NCI-H2171 (cell line): ENCODE measurements at regions not wholly inside any gene's neighbourhood (a gene's known extent, or its start where the extent isn't known, plus 50 kb on each side); places are given as distances from the start of the nearest gene placed in this dataset.

Source experiments
- DNase-seq: peaks from one replicate; lab custom pipeline; 2025; lab: John Stamatoyannopoulos, UW

DNA sequence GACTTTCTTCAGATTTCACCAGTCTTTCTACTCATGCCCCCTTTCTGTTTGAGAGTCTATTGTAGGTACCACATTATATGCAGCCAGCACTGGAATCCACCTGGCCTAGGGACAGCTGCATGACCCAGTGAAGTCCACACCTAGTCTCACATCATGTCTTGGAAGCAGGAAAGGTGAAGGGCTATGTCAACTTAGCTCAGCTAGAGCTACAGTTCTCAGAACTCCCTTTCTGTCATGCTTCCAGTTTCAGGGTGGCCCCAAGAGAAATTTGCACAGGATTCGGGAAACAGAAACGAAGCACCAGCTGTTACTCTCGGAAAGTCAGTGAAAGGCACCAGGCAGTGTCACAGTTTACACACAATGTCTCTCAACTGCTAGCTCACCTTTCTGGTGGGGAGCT lies 51.6 kb upstream of the NLRP1 start:
- DNase-seq, result no peak

DNA sequence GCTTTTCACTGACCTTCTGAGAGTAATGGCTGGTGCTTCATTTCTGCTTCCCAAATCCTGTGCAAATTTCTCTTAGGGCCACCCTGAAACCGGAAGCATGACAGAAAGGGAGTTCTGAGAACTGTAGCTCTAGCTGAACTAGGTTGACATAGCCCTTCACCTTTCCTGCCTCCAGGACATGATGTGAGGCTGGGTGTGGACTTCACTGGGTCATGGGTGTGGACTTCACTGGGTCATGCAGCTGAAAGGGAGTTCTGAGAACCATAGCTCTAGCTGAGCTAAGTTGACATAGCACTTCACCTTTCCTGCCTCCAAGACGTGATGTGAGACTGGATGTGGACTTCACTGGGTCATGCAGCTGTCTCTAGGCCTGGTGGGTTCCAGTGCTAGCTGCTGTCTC lies 54.3 kb upstream of the NLRP1 start:
- DNase-seq, result no peak

- no peak for DNase-seq
Observed at GRCh38 chr17:5640726-5641125, 56.4 kb upstream of the NLRP1 start.

GRCh38 chr17:5642752-5643151 lies 58.4 kb upstream of the NLRP1 start:
- no peak for DNase-seq

DNA sequence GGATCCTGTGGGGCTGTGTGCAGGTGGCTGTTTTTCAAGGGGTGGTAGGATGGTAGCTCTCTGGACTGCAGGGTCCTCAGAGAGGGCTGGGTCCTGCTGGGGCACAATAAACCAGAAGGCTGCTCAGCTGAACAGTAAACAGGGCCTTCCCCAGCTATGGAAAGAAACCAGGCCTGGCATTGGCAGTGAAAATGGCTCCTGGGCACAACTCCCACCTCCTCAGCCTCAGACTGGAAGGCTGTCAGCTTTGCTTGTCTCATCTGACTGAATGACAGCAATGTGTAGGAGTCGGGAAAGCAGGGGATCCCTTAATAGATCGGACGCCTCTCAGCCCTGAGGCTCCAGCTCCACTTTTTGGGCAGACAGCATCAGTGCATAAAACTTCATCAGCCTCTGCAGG lies 59.8 kb upstream of the NLRP1 start:
- no peak for DNase-seq

DNA sequence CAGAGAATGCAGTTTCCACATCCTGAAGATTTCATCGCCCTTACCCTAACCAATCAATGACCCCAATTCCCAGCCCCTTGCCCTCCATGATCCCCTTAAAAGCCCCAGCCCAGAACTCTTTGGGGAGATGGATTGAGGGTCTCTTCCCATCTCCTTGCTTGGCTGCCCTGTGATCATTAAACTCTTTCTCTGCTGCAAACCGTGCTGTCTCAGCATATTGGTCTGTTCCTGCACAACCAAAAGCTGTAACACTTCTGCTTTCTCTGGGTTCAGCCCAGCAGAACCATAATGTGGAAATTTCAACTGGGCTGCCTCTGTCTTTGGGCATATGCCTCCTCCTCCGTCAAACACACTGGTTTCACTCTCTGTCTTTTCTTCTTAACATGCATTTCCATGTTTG lies 67.0 kb upstream of the NLRP1 start:
- DNase-seq, result no peak

DNA sequence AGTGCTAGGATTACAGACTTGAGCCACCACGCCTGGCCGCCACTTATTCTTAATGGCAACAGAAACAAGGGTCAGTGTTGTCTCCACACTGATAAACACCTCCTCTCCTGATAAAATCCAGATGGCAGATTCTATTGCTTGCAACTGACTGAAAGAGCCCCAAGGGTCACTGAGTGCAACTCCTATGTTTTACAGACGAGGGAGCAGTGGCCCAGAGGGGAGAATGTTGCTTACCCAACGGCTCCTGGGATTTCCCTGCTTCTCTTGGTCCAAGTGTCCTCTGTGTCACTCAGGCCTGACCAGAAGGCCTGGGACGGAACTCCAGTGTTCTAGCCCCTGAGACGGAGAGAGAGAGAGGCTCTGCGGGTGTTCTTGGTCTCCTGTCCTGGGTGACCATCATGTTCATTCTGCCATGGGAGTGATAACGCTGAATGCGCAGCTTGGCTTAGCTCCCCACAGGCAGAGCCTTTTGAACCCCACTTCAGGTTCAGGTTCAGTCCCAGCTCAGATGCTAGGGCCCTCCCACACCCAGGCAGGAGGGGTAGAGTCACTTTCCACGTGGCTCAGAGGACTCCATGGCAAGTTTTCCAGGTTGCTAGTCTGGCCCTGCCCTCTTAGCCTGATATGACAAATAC lies 77.3 kb upstream of the NLRP1 start:
- DNase-seq, result no peak

DNA sequence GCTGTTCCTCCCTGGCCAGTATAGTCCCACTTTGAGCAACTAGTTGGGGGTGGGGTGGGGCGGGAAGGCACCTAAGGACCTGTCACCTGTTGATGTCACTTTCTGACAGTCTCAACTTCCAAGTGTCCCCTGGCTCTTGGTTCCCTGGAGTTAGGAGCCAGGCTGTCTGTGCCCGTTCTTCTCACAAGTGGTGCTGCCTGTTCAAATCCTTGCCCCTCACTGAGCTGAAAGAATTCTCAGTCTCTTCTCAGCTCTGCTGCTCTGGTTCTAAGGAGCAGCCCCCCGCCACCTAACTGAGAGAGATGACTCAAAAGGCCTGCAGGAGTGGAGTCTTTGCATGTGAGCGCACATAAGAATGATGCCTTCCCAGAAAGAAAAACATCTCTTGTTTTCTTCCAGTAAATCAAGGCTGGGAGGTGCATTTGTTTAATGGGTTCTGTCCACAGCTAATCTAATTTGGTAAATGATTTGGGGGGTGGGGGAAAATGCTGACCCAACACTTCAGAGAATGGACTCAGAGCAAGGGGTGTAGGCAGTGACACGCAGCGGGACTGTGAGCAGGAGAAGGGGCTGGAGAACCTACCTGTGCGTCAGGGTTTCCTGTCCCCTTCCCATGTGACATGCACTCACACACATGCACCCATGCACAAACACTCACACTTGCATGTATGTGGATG lies 78.2 kb upstream of the NLRP1 start:
- DNase-seq, result no peak

DNA sequence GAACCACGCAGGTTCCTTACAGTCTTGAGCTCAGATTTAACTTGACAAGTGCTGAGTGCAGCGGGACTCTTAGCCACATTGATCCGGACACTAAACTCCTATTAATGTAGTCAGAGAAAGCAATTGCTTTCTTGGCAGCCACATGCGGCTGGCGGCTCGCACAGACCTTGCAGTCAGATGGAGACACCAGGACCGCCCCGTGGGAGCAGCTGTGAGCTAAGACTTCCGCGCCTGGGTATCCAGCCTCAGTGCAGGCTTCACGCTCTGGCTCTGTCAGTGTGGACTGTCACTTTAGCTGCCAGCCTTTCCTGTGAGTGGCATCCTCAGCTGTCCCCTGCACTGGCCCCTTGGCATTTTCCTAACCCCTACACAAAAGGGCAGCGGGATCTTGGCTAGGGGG lies 80.9 kb upstream of the NLRP1 start:
- no peak for DNase-seq

DNA sequence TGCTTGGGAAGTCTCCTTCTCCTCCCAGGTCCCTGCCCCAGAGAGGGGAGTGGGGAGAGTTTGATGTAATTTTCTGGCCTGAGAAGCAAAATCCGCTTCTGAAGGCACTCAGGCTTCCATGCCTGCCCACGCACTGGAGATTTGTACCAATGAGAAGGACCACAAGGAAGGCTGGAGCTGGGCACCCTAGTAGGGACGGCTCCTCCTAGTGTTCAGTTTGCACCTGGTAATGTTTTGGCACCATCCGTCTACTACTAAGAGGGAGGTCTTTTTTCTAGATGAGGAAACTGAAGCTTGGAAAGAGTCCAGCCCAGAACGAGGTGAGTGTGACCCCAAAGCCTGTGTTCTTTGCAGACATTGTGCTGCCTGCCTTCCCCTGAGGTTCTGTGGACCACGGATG lies 83.6 kb upstream of the NLRP1 start:
- DNase-seq, result no peak

- no peak for DNase-seq
Observed at GRCh38 chr17:5668557-5669138, 84.3 kb upstream of the NLRP1 start.

DNA sequence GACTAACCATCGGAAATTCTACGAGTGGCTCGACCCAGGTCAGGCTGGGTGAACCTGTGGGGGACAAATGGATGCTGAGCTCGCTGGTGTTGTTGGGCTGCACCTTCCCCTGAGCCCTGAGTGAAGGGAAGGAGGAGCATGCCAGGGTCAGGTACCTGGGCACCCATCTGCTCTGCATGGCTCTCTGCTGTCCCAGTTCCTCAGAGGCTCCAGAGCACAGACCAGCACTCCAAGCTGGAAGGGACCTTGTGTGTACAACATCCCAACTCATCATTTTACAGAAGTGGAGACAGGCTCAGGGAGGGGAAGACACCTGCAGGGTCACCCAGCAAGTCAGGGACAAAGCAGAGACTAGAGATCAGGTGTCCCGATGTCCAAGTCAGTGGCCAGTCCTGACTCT lies 84.9 kb upstream of the NLRP1 start:
- no peak for DNase-seq

DNA sequence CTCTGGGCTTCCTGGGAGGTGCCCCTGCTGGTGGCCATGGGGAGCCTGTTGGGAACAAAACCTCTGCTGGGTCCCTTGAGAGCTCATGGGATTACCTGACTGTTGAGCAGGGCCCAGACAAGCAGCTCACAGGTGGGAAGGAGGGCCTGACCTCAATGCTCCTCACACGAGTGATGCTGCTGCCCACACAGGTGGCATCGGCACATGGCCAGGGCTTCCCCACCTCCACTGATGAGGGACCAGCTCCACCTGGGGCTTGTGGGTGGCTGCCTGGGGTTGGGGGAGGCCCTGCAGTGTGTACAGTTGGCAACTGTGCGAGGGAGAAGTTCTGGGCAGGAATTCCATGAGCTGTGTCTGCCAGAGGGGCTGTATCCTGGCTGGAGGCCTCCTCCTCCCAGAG lies 87.8 kb upstream of the NLRP1 start:
- DNase-seq, result no peak

- DNase-seq, result no peak
Observed at GRCh38 chr17:5672815-5673430, 88.6 kb upstream of the NLRP1 start.

DNA sequence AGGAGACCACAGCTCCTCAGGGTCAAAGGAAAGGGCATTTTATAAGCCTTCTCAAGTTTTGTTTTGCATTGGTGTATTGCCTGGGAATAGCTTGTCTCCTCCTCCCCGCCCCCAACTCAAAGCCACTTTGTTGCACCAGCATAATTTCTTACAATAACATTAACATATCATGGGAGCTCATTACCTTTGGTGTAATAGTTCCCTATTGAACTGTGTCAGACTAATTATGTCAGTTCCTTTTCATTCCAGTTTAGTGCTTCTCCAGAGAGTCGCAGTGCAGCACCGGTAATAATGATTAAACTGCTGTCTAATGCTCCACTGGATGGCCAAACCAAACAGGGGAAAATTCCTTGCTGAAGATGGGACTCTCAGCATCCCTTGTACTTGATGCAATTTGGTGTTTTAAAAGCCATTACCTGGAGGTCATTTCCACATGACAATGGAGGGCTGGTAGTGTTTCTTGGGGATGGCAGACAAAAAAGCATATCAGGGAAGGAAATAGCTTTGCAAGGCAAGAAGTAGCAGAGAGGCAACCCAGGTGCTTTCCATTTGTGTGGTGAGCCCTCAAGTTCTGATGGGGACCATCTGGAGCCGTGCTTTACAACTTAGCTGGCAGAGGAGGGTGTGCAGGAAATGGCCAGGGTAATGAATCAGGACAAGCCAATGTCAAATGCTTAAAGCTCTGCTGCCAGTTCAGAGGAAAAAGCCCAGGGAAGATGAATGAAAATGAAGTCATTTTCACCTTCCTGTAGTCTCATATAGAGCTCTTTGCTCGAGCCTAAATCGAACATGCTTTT lies 91.5 kb upstream of the NLRP1 start:
- DNase-seq, result no peak

- no peak for DNase-seq
Observed at GRCh38 chr17:5677620-5678019, 93.3 kb upstream of the NLRP1 start.

GRCh38 chr17:5678171-5678570 lies 93.9 kb upstream of the NLRP1 start:
- no peak for DNase-seq

DNA sequence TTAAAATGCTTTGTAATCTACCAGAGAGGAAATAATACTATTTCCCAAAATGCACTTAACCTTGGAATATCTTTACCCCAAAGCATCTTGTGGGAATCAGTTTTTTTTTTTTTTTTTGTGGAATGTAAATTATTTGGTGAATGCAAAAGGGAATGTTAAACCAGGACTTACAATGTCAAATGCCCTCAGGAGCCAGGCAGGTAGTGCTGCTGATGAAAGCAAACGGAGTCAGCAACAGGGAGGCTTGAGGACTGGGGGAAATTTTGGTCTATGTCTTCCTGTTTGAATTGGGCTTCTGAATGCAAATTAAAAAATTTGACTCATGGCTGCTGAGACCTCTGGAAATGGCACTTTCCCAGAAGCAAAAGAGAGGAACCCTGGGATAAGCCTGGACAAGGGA lies 96.5 kb upstream of the NLRP1 start:
- DNase-seq, result no peak

DNA sequence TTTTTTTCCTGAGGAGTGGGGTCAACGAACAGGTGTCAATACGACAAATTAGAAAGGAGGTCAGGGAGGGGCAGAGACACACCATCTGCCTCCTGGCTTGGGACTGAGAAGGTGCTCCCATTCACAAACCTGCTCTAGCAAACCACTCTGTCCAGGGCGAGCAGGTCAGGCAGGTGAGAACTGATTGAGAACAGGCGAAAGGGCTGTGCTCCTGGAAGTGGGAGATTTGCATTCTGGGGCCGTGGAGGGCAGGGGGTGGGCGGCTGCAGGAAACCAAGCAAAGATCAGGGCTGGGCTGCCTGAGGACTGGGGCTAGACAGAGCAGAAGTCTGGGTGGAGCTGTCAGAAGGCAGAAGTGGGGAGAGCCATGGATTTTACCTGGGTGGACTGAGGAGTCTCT lies 98.9 kb upstream of the NLRP1 start:
- DNase-seq, result no peak

GRCh38 chr17:5686074-5686635 lies 101.8 kb upstream of the NLRP1 start:
- no peak for DNase-seq

GRCh38 chr17:5687646-5688045 lies 103.3 kb upstream of the NLRP1 start:
- DNase-seq, result no peak

DNA sequence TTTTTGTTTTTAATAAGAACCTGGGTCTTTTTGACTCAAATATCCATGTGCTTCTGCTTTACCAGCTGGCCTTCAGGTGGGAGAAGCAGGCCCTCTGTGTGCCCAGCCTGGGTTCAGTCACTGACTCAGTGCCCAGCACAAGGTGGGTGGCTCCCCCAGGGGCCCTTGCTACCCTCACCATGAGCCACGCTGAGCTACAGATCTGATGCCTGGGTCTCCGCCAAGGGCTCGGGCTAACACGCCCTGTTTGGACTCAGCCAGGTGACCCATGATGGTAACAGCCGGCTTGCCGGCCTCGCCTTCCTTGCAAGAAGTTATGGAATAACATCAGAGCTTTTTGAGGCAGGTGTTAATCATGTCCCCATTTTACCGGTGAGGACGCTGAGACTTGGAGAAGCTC lies 109.5 kb upstream of the NLRP1 start:
- no peak for DNase-seq
